ENCODE measurements at regions not wholly inside any gene's neighbourhood (a gene's known extent, or its start where the extent isn't known, plus 50 kb on each side); places are given as distances from the start of the nearest gene placed in this dataset.
"Not testable (repeated sequence)": the region's sequence is repeated elsewhere in the genome, so short reads cannot be mapped to it uniquely, and the experiment has no call there.

- TF ChIP-seq CTCF (IDR thresholded peaks at IDR 0.05; ENCODE audit: poor library complexity, severe bottlenecking); EZH2 (IDR thresholded peaks at IDR 0.05; ENCODE audit: borderline replicate concordance, insufficient read depth, low read length, poor library complexity, severe bottlenecking): not testable (repeated sequence)
Observed at GRCh38 chr3:87433445-87433844, 157.1 kb upstream of the POU1F1 start.

Measured in neural cell (in vitro differentiated cells).